Stimulated activated CD4-positive, alpha-beta T cell treated with anti-CD3 and anti-CD28 coated beads, TNF-alpha, amount 100 ng/mL, for 4 hours (primary cell): ENCODE measurements at regions not wholly inside any gene's neighbourhood (a gene's known extent, or its start where the extent isn't known, plus 50 kb on each side); places are given as distances from the start of the nearest gene placed in this dataset.

Source experiments
- DNase-seq, 3 experiments: peaks; one replicate each; pipeline ENCODE4 v3.0.0-alpha.2; 2020; ENCODE audit warnings: low read depth in 3 of 3

DNA sequence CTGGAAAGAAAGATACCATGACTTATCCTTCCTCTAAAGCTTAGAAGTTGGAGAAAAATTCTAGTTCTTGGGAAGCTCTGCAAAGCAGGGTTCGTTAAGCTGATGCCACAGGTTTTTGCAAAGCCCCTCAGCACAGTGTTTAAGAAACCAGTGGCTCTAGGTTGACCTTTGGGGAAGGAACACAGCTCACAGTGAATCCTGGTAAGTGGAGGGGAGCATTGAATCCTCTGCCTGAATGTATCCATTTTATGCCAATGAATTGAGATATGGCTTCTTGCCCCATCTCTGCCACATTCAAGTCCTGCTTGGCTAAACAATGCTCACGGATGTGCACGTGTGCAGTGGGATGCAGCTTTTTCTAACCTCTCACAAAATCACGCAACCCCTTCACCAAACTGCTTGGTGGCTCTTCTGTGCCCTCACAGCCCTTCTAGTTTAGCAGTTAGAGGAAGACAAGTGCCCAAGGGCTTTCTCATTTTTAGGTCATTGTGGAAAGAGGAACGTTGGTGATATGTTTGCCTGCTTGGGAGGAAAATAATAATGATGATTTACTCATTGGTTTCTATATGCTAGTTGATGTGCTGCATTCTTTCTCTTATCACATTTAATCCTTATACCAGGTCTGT is 111.3 kb downstream of the DAD1 start:
- no peak for DNase-seq

DNA sequence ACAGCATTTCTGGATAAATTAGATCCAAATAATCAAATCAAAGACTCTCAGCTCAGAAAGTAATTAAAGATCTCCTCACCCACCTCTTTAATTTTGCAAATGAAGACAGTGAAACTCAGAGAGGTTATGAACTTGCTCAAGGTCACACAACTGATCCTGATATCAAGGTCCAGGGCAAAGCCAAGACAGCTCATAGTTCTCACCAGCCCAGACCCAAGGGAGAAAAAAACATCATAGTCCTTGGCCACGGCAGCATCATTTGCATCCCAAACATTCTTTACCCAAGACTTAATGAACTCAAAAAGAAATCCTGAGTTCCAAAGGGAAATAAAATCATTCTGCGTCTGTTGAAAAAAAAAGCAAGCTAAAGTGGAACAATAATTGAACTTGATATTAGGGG is 112.1 kb downstream of the DAD1 start:
- no peak for DNase-seq

DNA sequence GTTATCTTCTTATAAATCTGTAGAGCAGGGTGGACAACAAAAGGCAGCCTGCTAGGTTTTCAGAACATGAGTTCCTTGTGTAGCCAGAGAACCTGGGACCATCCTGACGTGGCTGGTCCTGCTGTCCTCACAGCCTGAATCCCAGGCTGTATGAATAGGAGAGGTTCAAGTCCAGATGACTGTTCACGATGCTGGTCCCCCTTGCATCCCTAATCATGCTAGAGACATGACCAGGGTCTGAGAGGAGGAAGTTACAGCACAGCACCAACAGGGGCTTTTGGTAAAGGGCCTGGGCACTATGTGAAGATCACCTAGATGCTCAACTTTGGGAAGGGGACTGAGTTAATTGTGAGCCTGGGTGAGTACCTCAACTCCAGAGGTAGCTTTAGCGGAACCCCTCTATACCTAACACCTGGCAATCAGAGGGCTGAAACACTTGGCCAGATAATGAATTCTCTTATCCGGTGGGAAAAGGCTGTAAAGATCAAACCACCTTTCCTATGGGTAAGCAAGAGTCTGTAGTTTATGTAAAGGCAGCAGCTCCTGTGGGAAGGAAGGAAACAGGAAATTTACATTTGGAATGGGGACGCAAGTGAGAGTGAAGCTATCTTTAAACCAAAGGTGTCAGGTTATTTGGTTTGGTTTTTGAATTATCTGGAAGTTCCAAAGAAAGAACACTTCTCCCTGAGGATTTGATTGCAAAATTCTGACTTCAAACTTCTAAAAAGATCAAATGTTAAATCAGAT is 112.8 kb downstream of the DAD1 start:
- DNase-seq, result no peak

DNA sequence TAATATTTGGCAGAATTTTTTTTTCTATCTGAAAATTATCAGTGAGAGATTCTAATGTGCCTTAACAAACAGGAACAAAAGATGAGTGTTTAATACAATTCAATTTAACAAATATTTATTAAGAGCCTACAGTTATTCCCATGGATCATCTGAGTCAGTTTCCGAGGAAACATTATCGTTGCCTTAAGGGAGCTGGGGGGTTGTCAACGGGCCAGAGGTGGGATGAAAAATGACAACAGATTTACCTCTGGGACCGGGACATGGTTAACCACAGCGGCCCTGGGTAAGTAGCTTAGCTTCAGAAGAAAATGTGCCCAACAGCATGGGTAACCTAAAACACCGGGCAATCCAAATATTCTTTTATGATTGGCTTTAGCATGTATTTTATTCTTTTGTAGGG is 113.6 kb downstream of the DAD1 start:
- DNase-seq, result no peak

DNA sequence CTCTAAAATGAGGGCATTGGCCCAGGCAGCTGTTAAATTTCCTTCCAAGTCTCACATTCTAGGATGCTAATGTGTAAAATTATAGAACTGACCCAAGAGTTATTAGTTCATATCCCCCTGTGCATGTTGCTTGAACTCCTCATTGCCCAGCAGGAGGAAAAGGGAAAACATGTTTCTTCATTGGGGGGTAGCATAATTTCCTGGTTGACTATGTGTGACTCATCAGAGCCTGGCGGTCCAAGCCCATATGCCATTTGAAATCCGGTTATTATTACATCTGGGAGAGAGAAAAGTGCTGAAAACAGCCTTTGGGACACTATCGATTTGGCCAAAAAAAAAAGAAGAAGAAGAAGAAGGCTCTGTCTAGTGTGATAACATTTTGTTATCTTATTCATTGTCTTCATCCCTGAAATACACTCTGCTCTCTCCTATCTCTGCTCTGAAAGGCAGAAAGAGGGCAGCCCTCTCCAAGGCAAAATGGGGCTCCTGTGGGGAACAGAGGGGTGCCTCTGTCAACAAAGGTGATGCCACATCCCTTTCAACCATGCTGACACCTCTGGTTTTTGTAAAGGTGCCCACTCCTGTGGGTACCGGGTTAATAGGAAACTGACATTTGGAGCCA is 114.2 kb downstream of the DAD1 start:
- no peak for DNase-seq

DNA sequence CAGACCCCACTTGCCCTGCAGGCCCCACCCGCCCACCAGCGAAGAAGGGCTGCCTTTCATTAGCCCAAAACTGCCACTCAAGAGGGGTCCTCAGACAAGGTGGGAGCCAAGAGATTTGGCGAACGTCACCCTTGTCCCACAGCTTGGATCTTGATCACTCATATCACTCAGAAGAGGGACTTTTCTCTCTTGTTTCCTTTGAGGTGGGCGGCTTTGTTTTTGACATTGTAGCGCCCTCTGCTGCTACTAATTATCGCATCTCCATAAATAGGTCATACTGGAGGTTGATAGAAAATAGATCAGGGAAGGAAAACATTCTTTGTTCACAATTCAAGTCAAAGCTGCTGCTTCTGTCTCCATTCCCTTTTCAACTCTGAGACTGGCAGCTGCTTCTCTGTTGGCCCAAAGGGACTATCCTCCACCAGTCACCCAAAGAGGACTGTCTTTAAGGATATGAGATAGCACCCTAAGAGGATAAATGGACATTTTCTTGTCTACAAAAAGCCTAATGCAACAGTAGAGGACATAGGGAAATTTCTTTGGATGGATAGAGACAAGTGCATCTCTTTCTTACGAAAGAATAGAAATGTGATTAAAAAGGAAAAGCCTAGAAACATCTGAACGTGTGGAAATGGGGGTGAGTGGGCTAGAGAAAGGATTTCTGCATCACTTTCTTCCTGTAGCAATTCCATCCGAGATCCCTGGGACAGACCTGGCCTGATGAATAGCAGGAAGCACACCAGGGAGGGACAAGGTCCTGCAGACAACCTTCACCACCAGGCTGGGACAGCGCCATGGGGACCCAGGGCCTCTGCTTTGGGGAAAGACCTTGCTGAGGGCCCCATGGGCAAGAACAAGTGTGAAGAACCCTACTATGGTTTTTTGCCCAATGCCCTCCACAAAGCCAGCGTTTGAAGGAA is 115.8 kb downstream of the DAD1 start:
- no peak for DNase-seq

DNA sequence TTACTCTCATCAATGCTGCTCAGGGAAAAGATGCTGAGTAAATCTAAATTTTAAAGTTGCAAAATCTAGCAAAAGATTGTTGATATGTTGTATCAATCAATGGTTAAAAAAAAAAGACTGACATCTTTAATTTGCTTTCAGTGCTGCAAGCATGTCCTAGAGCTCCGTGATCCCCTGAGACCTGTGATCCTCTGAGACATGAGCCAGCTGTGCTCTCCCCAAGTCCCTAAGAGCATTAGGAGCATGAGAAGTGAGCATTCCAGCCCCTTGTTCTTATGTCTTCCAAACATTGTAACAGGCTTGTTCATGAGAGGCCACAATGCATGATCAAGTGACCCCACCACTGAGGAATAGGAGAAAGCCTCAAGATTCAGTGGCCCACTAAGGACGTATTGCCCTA is 116.6 kb downstream of the DAD1 start:
- no peak for DNase-seq

DNA sequence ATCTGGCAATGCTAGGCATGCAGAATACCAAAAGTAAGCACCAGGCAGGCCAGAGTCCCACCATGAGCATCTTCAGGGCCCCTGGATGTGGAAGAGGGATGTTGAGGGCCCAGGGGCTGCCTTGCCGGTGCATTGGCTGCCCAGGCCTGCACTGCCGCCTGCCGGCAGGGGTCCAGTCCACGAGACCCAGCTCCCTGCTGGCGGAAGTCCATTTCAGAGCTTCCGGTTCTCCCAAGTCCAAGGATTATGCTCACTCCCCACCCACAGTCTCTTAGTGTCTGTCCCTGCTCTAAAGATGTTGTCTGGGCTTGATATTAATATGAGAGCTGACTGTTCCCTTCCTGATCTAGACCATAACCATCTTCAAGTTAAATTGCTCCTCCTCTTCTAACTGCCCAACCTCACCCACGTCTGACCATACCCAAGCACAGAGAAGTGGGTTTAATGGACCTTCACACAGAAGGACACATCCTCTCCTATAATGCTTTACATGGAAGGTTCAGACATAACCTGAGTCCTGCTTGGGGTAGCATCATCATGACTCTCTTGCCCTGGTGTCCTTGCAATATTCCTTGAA is 117.4 kb downstream of the DAD1 start:
- DNase-seq, result no peak

DNA sequence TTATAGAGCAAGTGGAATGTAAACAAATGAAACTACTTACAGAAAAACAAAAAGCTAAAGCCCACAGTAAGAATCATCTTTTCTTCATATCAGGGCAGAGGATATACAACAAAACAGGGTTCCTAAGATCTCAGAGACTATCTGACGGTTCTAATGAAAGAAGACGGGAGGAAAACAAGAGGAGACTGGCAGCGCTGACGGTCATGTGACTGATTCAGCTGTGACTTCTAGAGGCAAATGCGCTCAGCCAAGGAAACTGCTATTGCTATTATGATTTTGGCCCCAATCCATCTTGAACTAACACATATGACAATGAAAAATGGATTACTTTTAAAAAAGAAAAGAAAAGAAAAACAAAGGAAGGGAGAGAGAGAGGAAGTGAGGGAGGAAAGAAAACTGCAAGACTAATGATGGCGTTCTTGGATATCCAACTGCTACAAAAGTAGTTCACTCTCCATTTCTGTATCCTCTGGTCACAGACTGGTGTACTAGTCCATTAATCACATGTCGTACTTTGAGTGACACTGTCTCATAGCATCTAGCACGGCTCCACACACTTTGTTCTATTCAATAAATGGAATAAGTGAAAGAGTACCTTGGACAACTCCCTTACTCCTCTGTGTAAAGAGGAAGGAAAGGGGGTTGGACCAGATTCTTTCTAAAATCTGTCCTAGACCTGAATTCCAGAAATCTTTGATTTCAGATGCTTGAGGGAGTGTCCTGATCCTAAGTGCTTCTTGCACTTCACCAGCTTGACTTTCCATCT is 119.3 kb downstream of the DAD1 start:
- DNase-seq, result no peak

DNA sequence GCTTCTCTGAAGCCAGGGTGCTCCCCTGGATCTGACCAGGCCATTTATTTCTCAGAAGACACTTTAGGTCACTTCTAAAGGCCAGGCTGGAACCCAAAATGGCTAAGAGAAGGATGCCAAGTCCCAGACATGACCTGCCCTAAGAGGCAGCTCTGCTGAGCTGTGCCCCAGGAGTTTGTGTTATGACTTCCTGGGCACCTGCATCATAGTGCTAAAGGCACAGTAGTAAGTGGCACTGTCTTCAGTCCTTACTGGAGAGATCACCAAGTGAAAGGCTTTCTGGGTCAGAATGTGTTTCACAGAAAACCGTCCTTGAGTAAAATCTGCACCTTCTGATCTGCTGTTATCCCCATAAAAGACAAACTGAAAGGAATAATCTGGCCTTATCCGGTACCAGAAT is 120.2 kb downstream of the DAD1 start:
- DNase-seq, result no peak

DNA sequence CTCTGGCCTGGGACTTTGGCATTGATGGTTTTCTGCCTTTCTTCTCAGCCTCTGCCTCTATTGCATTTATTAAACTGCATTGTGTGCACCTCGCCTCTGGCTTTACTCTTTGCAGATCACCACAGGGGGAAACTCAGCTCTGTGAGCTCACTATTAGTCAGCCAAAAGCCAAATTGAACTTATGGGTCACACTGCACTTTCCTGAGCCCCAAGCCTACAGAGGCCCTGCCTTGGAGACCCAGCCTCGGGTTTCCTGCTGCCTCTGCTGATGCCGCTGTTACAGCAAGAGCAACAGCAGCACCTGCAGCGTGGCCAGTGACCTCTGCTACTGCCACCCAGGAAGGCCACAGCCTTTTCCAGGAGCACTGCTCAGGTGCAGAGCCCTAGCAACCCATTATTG is 122.5 kb downstream of the DAD1 start:
- no peak for DNase-seq

DNA sequence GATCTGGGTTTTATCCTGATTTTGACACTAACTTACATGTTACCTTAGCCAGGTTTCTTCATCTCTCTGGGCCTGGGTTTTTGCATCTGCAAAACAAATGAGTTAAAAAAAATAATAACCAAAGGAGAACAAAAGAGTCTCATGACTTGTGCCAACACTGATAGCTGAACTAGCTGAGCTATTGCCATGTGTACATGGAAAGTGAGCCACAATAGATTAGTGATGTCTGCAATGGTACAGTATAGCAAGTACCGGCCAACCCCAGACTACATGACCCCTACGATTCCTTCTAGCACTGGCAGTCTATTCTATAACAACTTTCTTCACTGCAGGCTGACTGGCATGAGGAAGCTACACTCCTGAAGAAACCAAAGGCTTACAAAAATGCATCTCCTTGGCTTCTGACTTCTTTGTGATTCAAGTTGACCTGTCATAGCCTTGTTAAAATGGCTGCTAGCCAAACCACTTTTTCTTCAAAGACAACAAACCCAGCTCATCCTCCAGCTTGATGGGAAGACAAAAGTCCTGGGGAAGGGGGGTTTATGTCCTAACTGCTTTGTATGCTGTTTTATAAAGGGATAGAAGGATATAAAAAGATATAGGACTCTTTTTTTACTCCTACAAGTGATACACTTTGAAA is 123.7 kb downstream of the DAD1 start:
- no peak for DNase-seq

DNA sequence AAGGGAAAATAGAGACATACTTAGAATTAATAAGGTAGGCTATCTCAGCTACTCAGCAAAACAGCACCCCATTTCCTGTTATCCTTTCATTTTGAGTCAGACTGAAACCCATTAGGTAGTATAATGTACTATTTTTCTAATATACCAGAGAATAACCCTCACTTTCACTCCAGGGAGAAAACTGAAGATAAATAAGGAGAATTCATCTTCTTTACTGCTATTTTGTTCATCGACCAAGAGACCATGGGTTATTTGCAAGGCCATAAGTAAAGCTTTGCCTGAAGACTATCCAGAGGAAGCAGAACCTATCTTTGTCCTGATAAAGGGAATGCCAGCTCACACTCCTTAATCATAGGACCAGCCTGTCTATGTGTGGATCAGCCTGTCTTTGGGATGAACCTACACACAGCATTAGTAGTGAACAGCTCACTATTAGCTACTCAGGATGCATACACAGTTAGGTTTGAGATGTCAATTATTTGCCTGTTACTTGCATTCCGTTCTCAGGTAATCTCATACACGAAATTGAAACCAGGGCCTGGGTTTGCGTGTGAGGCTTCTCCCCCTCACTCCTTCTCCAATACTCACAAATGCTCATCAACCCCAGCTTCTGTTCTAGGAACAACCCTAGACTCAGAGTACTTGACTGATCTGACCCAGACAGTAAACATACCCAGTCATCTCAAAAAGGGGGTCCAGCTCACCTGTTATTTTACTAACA is 124.4 kb downstream of the DAD1 start:
- no peak for DNase-seq

DNA sequence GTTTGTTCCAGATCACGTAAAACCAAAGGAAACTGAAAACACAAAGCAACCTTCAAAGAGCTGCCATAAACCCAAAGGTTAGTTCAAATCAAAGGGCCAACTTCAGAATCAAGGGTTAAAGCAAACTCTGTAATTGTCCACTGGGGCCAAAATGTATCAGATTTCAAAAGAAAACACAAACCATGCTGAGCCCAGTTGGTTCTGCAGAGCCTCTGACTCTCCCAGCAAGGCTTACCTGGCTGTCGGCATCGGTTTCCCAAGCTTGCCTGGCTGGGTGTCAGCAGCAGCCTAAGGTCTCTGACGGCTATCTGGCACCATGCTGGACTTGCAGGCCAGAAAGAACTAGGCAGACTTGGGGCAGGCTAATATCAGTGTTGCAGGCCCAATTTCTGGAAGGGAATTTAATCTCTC is 125.3 kb downstream of the DAD1 start:
- no peak for DNase-seq

DNA sequence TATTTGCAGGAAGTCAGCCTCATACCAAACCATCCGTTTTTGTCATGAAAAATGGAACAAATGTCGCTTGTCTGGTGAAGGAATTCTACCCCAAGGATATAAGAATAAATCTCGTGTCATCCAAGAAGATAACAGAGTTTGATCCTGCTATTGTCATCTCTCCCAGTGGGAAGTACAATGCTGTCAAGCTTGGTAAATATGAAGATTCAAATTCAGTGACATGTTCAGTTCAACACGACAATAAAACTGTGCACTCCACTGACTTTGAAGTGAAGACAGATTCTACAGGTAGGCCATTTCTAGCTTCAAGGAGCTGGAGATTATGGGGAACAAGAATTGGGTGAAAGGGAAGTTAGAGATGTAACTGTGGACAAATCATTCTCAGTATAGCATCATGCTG is 126.1 kb downstream of the DAD1 start:
- no peak for DNase-seq

DNA sequence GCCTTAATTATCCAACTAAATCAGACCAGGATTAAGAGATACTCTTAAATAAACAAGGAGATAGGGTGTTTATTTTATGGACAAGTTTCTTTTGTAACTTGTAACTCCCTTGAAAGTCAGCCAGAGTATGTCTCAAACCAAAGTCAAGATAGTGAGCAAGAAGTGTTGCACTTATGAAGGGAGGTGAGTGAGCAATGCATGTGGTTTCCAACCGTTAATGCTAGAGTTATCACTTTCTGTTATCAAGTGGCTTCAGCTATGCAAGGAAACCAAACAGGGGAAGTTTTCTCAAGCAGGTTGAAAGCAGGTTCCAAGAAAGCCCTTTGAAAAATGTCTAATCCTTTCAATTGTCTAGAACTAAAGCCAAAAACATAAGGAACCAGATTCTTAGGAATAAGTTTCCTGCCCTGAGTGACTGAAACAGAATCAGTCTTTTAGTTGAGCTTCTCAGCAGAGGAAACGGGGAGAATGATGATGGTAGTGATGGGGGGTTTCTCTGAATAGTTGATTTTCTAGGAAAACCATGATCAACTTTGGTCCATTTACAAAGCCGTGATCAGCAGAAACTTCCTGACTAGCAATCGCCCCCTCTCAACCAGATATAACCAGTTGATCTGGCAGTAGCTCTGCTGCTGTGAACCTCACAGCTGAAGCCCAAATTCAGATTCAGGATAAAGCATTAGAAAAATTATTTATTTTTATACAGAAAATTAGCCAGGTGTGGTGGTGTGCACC is 128.4 kb downstream of the DAD1 start:
- DNase-seq, result no peak

DNA sequence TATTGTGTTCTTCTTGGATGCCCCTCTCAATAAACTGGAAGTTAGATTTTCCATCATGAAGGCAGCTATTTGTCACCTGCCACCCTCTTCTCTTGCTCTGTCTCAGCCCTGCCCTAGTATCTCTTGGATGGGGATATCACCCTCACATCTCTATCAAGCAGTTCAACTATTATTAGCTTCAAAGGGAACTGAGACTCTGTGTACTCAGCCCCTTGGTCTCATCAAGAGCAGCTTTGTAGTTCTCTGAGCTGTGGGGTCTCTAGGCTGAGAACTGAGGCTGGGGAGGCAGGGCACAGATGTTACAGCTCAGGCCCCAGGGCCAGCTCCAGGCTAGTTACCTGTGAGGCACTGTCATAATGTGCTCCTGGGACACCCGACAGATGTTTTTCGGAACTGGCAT is 130.3 kb downstream of the DAD1 start:
- no peak for DNase-seq

DNA sequence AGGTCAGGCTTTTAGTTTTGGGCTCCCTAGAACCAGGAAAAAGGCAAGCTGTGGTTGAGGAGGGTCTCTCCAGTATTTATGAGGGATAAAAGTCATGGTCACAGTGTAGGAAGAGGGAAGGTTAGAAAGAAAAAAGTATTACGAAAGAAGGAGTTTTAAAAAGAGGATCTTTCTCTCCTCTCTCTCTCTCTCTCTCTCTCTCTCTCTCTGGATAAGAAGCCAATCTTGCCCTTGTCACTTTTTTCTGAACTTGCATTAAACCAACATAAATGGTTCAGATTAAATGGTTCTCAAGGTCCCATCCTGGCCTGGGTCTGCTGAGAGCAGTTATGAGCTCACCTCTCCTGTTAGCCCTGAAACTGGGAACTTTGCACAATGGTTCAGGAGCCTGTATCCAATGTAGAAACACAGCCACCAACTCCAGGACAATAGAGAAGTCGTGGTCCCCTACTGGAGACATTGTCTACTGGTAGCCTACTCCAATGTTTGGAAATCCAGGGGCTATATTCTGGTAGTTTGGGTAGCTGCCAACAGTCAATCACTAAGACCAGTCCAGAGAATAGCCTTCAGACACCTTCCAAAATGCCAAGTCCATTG is 131.9 kb downstream of the DAD1 start:
- no peak for DNase-seq

DNA sequence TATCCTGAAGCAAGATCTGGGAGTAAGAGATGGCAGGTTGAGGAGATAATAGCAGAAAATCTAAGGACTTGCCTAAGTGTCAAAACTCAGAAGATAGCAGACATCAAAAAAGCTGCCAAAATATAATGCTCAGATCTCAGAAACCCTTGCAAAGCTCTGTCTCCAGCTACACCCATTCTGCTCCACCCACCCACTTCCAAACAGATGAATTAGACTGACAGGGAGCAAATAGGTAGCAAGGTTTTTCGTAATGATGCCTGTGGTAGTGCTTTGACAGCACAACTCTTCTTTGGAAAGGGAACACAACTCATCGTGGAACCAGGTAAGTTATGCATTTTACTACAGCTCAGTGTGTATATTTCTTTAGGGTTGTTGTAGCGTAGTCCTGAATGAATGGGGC is 132.6 kb downstream of the DAD1 start:
- no peak for DNase-seq
